Retinal pigment epithelial cell (primary cell): ENCODE measurements at regions not wholly inside any gene's neighbourhood (a gene's known extent, or its start where the extent isn't known, plus 50 kb on each side); places are given as distances from the start of the nearest gene placed in this dataset.

Experiments
- DNase-seq: peaks from one replicate; pipeline ENCODE4 v3.0.0-alpha.2; 2010; ENCODE audit warnings: low read depth
- H3K4me3 ChIP-seq: 2 replicates; pipeline ENCODE4 v1.5.1; 2011; ENCODE audit warnings: mild to moderate bottlenecking, low read length, control low read depth, moderate library complexity
- CTCF ChIP-seq: conservative IDR thresholded peaks from 2 replicates; pipeline ENCODE4 v1.5.1; 2011; ENCODE audit warnings: low read depth, low read length, control low read depth, inconsistent platforms

GRCh38 chr7:10034843-10035556 lies 938.7 kb upstream of the PHF14 start:
- no peak overlapping the region for H3K4me3 ChIP-seq
- TF ChIP-seq CTCF: no peak
- DNase-seq: no peak

GRCh38 chr7:10036693-10037092 lies 937.0 kb upstream of the PHF14 start:
- H3K4me3 ChIP-seq: no peak overlapping the region
- DNase-seq: no peak
- no peak for TF ChIP-seq CTCF

DNA sequence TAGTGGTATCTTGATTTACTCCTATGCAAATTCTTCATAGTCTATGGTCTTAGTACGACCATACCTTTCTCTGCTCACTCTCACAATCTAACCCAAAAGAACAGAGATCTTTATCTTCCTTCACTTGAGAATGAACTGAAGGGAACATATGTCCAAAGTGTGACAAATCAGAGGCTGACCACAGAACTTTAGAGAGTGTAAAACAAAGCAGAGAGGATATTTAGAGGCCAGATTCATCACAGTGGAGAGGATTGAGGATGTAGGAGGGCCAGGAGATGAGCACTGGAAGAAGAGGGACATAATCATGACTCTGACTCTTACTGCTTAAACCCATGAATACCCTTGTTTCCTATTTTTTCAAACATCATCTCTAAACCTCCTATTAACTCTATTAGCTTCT lies 935.3 kb upstream of the PHF14 start:
- no peak for DNase-seq
- TF ChIP-seq CTCF: no peak
- H3K4me3 ChIP-seq: no peak overlapping the region

- TF ChIP-seq CTCF: no peak
- no peak for DNase-seq
- no peak overlapping the region for H3K4me3 ChIP-seq
Measured at GRCh38 chr7:10040674-10041073, 933.0 kb upstream of the PHF14 start.

- H3K4me3 ChIP-seq: no peak overlapping the region
- no peak for TF ChIP-seq CTCF
- DNase-seq: no peak
Measured at GRCh38 chr7:10070899-10071298, 902.8 kb upstream of the PHF14 start.

DNA sequence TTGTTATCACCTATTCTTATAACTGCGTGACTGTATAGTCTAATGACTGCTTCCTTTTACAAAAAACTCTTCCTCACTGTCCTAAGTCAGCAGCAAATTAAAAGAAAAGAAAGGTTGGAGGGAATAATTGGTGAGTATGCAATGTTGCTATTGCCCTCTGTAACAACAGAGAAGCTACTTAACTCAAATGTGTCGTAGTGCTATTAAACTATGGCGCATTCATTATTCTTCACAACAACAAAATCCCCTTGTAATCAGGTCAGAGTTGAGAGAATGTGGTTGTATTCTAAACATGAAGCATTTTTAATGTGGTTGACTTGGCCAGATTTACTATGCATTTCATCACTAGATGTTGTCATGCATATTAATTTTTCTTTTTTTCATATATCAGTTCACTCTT lies 897.8 kb upstream of the PHF14 start:
- H3K4me3 ChIP-seq: no peak overlapping the region
- TF ChIP-seq CTCF: no peak
- DNase-seq: peak; percentile 21

- no peak for TF ChIP-seq CTCF
- H3K4me3 ChIP-seq: no peak overlapping the region
- DNase-seq: no peak
Measured at GRCh38 chr7:10076660-10077300, 896.9 kb upstream of the PHF14 start.
